Heart left ventricle (tissue), 13 donors: ENCODE measurements at regions not wholly inside any gene's neighbourhood (a gene's known extent, or its start where the extent isn't known, plus 50 kb on each side); places are given as distances from the start of the nearest gene placed in this dataset.

Experiments
- POLR2A ChIP-seq, 2 donors: fragments of 450-650 bp; IDR thresholded peaks; one replicate each; pipeline ENCODE4 v1.6.1; 2017; ENCODE audit warnings: antibody characterized with exemption in 2 of 2, mild to moderate bottlenecking in 2 of 2, moderate library complexity in 2 of 2
- TF ChIP-seq, protein P1 (sequence below), 12 donors: fragments of 200-600 bp; sonication (generic) in 4 of 12; IDR thresholded peaks; one replicate each; pipeline versions ENCODE4 v1.5.0 to v1.8.0; 2018 to 2022; ENCODE audit warnings: antibody characterized with exemption in 12 of 12, mild to moderate bottlenecking in 5 of 12
- donor health status: ischemic (EF 13 %, LVEDD 7.1; RV severe dilation, severe dysfunction).
- donor health status: DM: no; HTN: yes; CAD: no.
- donor health status: DM: no; HTN: no; CAD: no.
- donor health status: ischemic (EF 25% LVEDD 6.9; RV normal size, moderate dysfunction).
- donor health status: ischemic (EF 25% LVEDD 5.7; RV mildly dilated, moderate dysfunction).
- donor health status: ischemic (EF 35%, LVEDD 5.7; RV mildly dilated, moderate dysfunction).
- donor health status: nonischemic (EF 11% LVEDD 7.7; RV severe dilation, severe dysfunction).
- donor health status: DM: yes; HTN: yes; CAD: no.
- donor health status: PGD.
- donor health status: ischemic (EF 29% LVEDD 5.4; RV normal size, mild dysfunction).
- donor health status: nonischemic (EF 23%, LVEDD 6.1; RV moderate dilation, normal function).

DNA sequence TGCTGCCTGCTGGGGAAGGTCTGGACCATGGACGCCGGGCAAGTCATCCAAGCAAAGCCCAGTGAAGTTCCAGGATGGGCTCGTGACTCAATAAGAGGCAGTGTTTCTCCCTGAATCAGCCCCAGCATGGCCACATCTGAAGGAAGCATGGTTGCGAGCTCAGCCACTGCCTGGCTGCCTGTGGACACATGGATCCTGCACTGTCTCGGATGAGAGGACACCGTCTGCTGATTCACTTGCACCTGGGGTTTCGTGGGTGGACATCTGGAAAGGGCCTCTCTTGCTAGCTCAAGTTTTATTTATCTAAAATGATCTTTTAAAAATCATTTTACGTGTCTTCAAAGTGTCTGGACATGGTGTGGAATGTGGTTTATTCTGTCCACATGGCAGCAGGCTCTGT lies 224.8 kb upstream of the FN1 start:
- TF ChIP-seq, protein P1, sequence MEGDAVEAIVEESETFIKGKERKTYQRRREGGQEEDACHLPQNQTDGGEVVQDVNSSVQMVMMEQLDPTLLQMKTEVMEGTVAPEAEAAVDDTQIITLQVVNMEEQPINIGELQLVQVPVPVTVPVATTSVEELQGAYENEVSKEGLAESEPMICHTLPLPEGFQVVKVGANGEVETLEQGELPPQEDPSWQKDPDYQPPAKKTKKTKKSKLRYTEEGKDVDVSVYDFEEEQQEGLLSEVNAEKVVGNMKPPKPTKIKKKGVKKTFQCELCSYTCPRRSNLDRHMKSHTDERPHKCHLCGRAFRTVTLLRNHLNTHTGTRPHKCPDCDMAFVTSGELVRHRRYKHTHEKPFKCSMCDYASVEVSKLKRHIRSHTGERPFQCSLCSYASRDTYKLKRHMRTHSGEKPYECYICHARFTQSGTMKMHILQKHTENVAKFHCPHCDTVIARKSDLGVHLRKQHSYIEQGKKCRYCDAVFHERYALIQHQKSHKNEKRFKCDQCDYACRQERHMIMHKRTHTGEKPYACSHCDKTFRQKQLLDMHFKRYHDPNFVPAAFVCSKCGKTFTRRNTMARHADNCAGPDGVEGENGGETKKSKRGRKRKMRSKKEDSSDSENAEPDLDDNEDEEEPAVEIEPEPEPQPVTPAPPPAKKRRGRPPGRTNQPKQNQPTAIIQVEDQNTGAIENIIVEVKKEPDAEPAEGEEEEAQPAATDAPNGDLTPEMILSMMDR (IDR thresholded peaks at IDR 0.05) = no peak
- TF ChIP-seq POLR2A (IDR thresholded peaks at IDR 0.05) = no peak
